Left ventricle myocardium superior (tissue), 1 donor: ENCODE measurements at regions not wholly inside any gene's neighbourhood (a gene's known extent, or its start where the extent isn't known, plus 50 kb on each side); places are given as distances from the start of the nearest gene placed in this dataset.
A peak's percentile ranks its signal among the peaks of the same experiment; 100 is the strongest.

Experiments
- ATAC-seq: fragments of 200-7000 bp; cut with Tn5 transposase; one replicate; pipeline ENCODE4 v1.9.1; 2020; ENCODE audit warnings: mild to moderate bottlenecking, moderate library complexity
- DNase-seq: peaks from one replicate; pipeline ENCODE4 v3.0.0-alpha.2; 2020
- intact Hi-C: fragments of 100-400 bp; cut with micrococcal nuclease; formaldehyde crosslinking; loops from one replicate; pipeline ENCODE4 v1.11.0; 2022
- donor health status: DM: no; HTN: yes; CAD: no; lungs with severe emphysema.

DNA sequence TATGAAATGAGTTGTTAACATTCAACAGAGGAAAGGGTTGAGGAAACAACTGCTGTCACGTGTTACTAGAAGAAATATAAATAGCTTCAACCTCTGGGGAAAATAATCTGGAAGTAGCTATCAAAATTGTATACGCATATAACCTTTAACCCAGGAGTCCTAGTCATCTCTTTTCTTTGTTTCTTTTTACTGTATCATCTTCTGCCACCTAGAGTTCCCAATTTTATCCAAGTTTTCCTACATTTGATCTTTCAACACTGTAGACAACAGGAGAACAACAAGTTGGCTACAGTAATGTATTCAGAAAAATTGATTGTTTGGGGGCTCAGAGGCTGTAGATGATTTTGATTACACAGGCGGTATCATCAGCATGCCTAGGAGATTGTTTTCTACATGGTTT is 453.7 kb downstream of the FSCB start:
- DNase-seq, result no peak
- intact Hi-C loops, result no loop called here
- ATAC-seq, result no peak

DNA sequence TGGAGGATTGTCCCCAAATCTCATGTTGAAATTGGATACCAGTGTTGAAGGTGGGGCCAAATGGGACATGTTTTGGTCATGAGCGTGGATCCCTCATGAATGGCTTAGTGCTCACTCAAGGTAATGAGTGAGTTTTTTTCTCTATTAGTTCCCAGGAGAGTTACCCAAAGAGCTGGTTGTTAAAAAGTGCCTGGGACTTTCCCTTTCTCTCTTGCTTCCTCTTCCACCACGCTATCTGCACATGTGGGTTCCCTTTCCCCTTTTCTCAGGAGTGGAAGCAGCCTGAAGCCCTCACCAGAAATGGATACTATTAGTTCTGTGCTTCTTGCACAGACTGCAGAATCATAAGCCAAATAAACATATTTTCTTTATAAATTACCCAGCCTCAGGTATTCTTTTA is 465.4 kb downstream of the FSCB start:
- ATAC-seq (no peak), DNase-seq (no peak)
- intact Hi-C loops, result no loop called here

DNA sequence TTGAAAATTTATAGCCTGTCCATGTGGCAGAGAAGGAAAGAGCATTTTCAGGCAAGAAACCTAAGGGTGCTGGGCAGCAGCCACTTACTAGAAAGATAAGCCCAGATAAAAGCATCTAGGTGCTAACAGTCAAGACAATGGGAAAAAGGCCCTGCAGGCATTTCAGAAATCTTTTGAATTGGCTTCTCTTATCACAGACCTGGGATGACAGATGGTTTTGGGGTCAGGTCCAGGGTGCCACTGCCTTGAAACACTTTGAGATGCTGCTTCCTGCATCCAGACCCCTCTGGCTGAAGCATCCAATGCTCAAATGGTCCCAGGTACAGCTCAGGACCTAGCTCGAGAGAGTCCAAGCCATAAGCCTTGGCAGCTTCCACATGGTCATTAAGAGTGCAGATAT is 466.5 kb downstream of the FSCB start:
- ATAC-seq (no peak), DNase-seq (no peak)
- intact Hi-C loops, result no loop called here

DNA sequence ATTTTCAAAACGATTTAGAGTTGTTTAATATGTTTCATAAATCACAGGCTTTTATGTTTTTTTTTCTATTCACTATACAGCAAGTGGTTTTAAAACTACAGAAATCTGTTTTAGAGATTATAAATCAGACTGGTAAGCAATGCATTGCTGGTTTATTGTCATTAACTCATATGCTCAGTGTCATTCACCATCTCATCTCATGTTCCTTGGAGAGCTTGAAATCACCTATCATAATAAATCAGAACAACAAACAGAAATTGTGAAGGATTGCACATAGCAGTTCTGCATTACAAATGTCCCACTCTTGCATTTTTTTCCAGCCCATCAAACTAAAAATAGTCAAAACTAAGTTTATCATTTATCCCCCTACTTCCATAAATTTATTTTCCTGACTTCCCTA is 470.8 kb downstream of the FSCB start:
- ATAC-seq (no peak), DNase-seq (no peak)
- intact Hi-C loops, result no loop called here

DNA sequence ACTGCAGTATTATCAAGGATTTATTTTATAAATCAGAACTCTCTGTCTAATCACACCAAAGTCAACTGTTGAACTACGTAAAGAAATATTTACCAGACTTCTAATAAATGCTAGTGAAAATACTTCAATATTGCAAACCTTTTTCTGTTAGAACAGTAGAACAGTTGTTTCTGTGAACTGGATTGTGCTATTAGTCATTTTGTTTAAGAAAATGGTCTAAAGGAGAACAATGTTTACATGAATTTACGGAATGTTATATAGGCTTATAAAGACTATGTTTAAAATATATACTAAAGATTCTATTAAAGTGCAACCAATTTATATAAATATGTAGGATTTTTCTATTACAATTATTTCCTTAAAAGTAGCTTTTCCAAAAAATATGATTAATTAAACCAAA is 471.4 kb downstream of the FSCB start:
- DNase-seq (no peak), ATAC-seq (no peak)
- intact Hi-C loops, result no loop called here

DNA sequence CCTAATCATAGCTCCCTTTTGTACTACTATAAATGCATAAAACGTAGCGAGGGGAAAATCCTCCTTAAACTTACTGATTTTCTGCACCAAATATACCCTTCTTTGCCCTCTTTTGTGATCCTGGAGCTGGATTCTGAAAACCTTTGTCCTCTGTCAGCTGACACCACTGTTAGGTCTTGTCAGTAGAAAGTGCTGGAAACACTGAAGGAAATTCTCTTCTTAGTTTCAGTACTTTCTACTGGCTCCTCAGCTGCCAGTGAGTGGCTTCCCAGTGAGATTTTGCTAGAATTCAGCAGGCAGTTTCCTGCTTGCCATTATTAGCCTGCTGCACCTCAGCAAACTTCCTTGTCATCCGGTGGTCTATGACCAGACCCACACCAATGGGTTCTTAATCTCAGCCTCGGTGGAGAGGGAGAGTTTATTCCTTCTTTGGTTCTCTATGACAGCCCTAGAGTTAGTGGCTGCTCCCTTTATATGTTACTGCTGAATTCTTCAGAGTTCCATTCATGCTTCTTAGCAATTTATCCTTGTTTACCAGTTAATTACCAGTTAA is 476.2 kb downstream of the FSCB start:
- intact Hi-C loops, result no loop called here
- no peak for ATAC-seq

DNA sequence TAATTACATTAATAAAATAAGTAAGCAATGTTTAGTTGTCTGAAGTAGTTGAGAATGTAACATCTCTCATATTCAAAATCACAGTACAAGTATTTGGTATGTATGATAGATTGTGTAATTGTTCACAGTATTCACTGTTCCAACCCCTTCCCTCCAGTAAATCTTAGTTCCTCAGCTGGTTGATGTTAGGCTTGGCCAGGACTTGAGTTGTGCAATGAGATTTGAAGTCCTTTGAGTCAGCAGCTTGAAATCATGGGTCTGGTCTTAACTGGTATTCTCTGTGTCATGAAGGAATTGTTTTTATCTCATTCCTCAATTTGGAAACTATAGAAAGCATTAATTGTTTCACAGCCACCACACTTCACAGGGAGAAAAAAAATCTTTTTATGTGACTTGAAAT is 477.1 kb downstream of the FSCB start:
- DNase-seq, result no peak
- intact Hi-C loops, result no loop called here
- ATAC-seq, result peak; percentile 63

More for the DNA sequence above, 476.2 kb downstream of the FSCB start:
- no peak for DNase-seq

DNA sequence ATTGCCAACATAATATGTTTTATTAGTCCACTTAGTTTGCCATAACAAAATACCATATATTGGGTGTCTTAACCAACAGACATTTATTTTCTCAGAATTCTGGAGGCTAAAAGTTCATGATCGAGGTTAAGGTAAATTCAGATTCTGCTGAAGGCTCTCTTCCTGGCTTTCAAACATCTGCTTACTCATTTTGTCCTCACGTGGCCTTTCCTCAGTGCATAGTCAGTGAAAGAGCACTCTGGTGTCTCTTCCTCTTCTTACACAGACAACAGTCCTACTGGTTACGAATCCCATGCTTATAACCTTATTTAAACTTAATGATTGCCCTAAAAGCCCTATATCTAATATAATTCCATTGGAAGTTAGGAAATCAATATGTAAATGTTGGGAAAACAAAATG is 479.7 kb downstream of the FSCB start:
- DNase-seq (no peak), ATAC-seq (no peak)
- intact Hi-C loops, result no loop called here

DNA sequence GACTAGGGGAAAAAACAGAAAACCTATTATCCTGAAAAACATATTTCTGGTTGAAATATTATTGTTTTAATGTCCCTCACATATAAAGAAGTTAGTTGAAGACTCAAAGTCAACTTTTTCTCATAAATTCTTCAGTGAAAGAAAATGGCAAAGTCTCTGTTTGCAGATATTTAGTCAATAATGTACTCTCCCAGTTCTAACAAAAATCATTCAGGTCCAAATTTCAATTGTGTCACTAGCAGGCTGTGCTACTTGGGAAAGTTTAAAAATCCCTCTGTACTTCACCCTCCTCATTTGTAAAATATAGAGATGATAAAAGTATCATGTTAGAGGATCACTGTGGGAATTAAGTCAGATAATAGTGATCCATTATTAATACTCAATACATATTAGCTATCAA is 496.5 kb downstream of the FSCB start:
- no peak for DNase-seq
- intact Hi-C loops, result no loop called here
- no peak for ATAC-seq

DNA sequence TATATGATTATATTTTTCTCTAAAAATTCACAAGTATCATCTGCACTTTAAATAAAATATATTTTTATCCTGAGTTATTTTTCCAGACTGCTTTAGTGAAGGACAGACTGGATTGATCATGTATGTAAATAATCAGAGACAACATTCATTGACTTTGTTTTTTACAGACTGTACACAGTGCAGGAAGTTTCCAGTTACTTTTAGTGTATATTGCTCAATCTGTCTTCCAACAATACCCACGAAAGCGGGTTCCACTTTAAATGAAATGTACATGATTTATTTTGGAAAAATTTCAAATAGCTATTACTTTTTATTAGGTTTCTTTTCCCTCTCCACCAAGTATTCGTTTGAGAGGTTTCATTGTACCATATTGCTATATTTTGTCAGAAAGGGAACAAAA is 497.0 kb downstream of the FSCB start:
- intact Hi-C loops, result no loop called here
- DNase-seq (no peak), ATAC-seq (no peak)

DNA sequence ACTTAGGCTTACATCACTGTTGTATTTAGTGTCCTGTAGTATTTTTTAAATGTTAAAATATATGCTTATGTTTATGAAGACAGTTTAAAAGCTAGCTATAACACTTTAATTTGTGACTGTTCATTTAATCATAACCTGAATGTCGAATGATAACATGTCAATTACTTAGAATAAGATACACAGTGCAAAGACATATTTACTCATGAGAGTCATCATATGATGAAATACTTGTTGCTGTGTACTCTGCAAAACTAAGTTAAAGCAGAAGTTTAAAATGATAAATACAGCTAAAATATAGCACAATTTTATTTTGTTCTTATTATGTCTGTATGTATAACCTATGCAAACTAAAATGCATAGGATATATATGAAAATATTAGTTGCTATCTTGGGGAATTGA is 497.4 kb downstream of the FSCB start:
- no peak for ATAC-seq
- intact Hi-C loops, result no loop called here
- no peak for DNase-seq

DNA sequence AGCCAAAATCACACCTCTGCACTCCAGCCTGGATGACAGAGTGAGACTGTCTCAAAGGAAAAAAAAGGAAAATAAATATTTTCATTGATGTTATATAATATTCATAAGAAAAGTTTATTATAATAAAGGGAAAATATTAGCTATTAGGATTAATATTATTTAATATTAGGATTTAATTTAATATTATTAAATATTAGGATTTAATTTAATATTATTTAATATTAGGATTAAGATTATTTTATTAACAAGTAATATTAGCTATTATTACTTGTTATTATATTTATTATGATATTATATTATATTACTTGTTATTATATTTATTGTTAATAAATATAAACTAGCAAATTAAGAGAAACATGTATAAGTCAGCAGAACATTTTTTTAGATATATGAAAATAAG is 518.1 kb downstream of the FSCB start:
- DNase-seq (no peak), ATAC-seq (no peak)
- intact Hi-C loops, result no loop called here

DNA sequence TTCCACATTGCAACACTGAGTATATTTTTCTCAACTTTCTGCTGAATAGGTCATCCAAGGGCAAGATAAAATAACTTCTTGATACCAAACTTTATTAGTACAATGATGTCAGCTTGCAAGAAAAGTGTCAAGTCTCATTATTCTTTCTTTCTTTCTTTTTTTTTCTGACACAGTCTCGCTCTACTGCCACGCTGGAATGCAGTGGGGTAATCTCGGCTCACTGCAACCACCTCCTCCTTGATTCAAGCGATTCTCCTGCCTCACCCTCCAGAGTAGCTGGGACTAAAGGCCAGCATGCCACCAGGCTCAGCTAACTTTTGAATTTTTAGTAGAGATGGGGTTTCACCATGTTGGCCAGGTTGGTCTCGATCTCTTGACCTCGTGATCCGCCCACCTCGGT is 523.4 kb downstream of the FSCB start:
- intact Hi-C loops, result no loop called here
- DNase-seq, result no peak
- no peak for ATAC-seq

DNA sequence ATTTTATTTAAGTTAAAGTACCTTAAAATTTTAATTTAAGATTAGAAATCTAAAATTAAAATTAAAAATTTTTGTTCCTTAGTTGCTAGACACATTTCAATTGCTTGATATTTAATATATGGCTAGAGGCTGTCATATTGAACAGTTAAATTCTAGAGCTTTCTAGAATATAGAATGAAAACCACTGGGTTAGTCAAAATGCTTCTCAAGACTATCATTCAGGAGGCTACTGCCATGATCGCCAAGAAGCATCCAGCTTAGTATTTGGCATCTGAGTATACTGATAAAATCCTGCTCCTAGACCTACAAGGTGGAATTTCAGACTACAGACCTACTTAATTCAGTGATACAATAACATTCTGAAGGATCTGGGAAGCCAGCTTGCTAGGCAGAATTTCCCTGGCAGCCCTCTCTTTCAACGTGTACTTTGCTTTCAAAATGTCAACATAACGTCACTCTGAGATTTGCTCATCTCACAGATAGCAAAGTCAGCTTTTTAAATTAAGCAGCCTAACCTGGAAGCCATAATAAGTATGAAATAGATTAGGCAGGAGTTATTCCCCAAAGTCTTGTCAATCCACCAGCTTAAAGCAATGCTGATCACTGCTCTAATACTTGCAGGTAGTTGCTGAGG is 525.8 kb downstream of the FSCB start:
- DNase-seq, result no peak
- intact Hi-C loops, result no loop called here
- no peak for ATAC-seq

DNA sequence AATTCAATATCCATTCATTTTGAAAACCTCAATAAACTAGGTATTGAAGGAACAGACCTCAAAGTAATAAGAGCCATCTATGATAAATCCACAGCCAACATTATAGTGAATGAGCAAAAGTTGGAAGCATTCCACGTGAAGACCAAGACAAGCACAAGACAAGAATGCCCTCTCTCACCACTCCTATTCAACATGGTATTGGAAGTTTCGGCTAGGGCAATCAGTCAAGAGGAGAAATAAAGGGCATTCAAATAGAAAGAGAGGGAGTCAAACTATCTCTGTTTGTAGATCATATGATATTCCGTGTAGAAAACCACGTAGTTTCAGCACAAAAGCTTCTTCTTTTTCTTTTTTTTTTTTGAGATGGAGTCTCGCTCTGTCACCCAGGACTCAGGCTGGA is 550.3 kb downstream of the FSCB start:
- ATAC-seq (no peak), DNase-seq (no peak)
- intact Hi-C loops, result no loop called here

DNA sequence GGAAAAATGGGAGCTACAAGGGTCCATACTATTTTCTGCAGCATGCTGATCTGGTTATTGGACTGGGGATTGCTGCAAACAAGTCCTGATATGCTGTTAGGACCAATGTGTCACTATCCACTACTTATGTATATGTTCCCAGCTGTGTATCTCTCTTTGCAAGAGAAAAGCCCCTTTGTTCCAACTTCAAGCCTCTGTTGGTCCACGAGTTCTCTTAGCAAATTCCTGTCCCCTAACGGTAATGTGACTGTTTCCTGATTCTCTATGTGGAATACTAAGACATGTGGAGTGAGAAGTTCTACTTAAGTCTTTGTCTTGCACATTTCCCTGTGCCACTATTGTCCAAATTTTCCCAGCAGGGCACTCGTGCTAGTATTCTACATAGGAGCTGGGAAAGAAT is 557.7 kb downstream of the FSCB start:
- intact Hi-C loops, result no loop called here
- ATAC-seq (no peak), DNase-seq (no peak)

DNA sequence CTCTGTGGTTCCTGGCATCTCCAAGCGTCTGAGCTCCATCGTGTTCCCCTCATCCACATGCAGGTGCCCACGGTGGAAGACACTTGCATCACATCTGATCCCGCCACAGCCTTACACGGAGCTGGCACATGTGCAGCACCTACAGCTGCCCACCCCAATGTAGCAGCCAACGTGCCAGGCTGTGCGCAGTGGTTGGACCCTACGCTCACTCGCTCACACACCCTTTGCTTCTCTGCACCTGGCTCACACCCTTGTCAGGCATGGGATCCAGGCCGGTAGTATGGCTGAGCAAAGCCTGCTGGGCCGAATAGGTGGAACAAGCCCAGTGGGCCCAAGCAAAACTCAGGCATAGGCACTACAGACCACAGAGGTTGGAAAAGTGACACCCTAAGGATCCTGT is 567.2 kb downstream of the FSCB start:
- intact Hi-C loops, result no loop called here
- DNase-seq (no peak), ATAC-seq (no peak)

DNA sequence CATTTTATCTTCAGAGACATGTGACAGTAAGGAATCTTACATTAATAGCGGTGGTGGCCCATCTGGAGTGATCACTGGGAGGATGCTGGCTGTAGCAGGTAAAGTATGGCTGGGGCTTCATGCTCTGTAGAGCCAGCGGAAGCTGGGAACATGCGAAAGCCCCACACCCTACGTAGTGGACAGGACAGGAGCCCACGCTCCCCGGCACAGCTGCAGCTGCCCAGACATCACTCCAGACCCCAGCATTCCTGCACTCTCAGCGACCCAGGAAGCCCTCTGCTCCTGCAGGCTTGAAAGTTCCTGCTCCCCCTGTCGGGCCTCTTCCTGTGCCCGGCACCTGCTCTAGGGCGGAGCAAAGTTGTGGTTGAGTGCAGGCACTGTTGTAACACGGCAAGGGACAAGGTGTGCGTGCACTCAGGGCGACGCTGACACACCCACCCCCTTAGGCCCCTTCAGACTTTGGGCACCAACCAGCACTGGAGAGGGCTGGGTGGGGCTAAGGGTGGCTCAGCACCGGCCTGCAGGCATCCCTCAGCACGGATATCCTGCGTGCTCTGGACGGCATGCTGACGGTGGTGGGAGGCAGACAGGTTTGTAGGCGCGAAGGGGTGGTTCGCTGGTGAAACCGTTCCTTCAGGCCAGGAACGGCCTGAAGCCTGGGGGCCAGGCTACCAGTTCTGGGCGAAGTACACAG is 568.3 kb downstream of the FSCB start:
- intact Hi-C loops, result no loop called here

DNA sequence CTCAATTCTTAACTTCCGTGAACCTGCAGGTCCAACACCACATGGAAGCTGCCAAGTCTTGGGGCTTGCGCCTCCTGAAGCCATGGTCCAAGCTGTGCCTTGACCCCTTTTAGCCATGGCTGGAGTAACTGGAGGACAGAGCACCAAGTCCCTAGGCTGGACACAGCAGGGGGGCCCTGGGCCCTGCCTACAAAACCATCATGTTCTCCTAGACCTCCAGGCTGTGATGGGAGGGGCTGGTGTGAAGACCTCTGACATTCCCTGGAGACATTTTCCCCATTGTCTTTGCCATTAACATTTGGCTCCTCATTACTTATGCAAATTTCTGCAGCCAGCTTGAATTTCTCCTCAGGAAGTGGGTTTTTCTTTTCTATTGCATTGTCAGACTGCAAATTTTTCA is 570.1 kb downstream of the FSCB start:
- intact Hi-C loops, result no loop called here
- no peak for ATAC-seq
- DNase-seq, result no peak

More for the DNA sequence above, 568.3 kb downstream of the FSCB start:
- ATAC-seq (no peak), DNase-seq (no peak)

DNA sequence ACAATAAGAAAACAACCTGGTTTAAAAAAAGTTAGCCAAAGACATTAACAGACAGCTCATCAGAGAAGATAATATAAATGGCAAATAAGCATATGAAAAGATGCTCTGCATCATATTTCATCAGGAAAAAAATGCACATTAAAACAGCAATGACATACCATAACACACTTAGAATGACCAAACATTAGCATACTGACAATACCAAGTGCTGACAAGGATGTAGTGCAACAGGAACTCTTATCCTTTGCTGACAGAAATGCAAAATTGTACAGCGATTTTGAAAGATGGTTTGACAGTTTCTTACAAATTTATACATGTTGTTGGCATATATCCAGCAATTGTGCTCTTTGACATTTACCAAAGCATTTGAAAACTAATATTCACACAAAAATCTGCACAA is 573.0 kb downstream of the FSCB start:
- ATAC-seq, result no peak
- intact Hi-C loops, result no loop called here
- no peak for DNase-seq

DNA sequence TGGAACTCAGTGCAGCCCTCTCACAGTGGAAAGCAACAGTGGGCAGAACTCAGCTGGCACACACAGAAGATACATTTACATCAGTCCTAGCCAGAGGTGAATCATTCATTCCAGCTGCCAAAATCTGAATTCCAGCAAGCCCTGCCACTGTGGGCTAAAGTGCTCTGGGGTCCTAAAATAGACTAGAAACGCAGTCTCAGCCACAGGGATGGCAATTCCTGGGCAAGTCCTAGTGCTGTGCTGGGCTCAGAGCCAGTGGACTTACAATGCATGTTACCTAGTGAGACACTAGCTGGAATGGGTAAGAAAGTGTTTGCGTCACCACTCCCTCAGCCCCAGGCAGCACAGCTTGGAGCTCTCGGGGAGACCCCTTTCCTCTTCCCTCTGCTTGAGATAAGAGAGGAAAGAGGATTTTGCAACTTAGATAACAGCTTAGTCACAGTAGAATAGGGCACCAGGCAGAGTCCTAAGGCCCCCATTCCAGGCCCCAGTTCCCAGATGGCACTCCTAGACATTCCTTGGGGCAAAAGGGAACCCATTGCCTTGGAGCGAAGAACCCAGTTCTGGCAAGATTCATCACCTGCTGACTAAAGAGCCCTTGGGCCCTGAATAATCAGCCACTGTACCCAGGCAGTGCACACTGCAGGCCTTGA is 592.9 kb downstream of the FSCB start:
- peak; percentile 21 for DNase-seq
- intact Hi-C loops, result no loop called here
- ATAC-seq, result peak; percentile 91
